RWPE1 (cell line): ENCODE measurements at regions not wholly inside any gene's neighbourhood (a gene's known extent, or its start where the extent isn't known, plus 50 kb on each side); places are given as distances from the start of the nearest gene placed in this dataset.

Source experiments
- CTCF ChIA-PET: fragments of 350-600 bp; sonication (Branson Sonifier 250); formaldehyde crosslinking; extraction: SDS; loops from one replicate; lab custom pipeline; 2021; lab: Yijun Ruan, JAX
- POLR2A ChIA-PET: fragments of 400-600 bp; formaldehyde crosslinking; extraction: SDS; loops from one replicate; lab custom pipeline; 2020; ENCODE audit warnings: antibody characterized with exemption; ENCODE audit not compliant: low non-redundant PET; lab: Yijun Ruan, JAX
- DNase-seq: peaks from one replicate; pipeline ENCODE4 v3.0.0; 2012; ENCODE audit warnings: low spot score
- H3K27ac ChIP-seq: fragments of 450-650 bp; 2 replicates; pipeline ENCODE4 v1.5.1; 2017
- TF ChIP-seq, protein P1 (sequence below): fragments of 450-650 bp; conservative IDR thresholded peaks from 2 replicates; pipeline ENCODE4 v1.5.1; 2017; ENCODE audit warnings: low read depth, mild to moderate bottlenecking

DNA sequence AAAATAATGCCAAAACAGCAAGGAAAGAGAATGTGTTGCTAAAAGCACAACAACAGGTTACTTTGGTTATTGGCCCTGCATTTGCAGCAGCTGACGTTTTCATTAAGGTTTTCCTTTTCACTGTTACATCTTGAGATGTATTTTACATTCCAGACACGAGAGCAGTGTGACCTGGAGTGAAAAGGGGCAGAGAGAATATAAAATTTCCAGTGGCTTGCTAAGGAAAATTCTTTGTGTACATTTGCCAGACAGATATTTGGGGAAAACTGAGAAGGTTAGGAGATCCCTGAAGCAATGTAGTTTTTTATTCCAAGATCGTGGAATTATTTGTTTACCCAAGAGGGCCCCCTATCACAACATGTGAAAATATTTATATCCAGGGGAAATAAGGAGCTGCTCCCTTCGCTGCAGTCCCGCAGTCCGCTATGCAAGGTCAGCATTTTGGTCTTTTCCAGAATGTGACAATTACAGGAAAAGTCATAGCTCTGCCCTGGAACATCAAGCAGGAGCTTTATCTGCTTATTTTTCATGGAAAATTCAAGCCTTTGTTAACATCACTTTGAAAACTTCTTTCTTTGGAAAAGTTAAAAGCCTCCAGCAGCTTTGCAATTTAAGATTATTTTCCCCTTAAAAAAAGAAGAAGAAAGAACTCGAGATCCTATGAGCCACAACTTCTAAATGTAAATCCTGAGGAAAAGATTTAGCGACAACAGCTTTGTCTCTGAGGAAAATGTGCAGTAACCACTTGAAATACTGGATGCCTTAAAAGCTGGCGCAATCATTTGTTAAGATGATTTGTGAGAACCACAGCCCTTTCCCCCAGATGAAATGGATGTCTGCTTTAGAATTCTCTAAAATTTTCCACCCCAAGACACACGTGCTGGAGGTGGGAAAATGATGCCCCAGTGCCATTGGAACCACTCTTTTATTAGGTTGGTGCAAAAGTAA is 256.4 kb upstream of the TPM1 start:
- ChIA-PET CTCF (interaction anchor here (0.7 to 0.8 kb wide), 3 partner anchors 44 to 502 kb away, joined by 3 to 4 read pairs (median 4); no protein-coding TSS in a partner anchor), POLR2A (no interaction called here)
- no peak overlapping the region for H3K27ac ChIP-seq
- DNase-seq = no peak
- TF ChIP-seq, protein P1, sequence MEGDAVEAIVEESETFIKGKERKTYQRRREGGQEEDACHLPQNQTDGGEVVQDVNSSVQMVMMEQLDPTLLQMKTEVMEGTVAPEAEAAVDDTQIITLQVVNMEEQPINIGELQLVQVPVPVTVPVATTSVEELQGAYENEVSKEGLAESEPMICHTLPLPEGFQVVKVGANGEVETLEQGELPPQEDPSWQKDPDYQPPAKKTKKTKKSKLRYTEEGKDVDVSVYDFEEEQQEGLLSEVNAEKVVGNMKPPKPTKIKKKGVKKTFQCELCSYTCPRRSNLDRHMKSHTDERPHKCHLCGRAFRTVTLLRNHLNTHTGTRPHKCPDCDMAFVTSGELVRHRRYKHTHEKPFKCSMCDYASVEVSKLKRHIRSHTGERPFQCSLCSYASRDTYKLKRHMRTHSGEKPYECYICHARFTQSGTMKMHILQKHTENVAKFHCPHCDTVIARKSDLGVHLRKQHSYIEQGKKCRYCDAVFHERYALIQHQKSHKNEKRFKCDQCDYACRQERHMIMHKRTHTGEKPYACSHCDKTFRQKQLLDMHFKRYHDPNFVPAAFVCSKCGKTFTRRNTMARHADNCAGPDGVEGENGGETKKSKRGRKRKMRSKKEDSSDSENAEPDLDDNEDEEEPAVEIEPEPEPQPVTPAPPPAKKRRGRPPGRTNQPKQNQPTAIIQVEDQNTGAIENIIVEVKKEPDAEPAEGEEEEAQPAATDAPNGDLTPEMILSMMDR = no peak

DNA sequence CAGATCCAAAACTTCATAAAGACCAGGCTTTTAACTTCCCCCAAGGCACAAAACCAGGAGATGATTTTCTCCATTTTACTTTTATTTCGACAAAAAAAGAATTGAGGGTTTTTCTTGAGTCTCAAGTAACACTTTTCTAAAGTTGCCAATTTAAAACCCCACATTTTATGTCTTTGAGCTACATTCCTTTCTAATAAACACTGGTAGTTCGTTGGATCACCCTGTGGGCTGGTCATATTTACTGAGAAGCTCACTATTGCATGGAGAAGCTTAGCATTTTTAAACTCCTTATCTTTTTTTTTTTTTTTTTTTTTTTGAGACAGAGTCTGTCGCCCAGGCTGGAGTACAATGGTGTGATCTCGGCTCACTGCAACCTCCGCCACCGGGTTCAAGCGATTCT is 255.1 kb upstream of the TPM1 start:
- CTCF ChIA-PET = interaction anchor here (0.6 to 0.7 kb wide), 3 partner anchors 40 to 332 kb away, joined by 3 to 7 read pairs (median 5); no protein-coding TSS in a partner anchor

DNA sequence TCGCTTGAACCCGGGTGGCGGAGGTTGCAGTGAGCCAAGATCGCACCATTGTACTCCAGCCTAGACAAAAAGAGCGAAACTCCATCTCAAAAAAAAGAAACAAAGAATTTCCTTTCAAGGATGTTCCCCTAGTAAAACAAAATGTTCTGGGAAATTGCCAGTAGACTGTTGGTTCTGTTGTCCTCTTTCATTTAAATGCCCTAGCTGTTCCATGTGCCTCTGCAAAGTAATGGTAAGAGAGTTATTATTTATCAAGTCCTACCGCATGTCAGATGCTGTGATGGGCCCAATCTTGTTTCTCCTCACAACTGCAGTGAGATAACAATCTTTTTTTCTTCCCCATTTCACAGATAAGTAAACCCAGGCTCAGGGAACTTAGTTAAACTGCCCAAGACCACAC is 254.3 kb upstream of the TPM1 start:
- no peak for DNase-seq
- TF ChIP-seq, protein P1 = no peak
- no peak overlapping the region for H3K27ac ChIP-seq
- ChIA-PET CTCF (no interaction called here), POLR2A (no interaction called here)

More for the DNA sequence above, 255.1 kb upstream of the TPM1 start:
- TF ChIP-seq, protein P1 = no peak
- POLR2A ChIA-PET = no interaction called here
- H3K27ac ChIP-seq = no peak overlapping the region
- DNase-seq = no peak

DNA sequence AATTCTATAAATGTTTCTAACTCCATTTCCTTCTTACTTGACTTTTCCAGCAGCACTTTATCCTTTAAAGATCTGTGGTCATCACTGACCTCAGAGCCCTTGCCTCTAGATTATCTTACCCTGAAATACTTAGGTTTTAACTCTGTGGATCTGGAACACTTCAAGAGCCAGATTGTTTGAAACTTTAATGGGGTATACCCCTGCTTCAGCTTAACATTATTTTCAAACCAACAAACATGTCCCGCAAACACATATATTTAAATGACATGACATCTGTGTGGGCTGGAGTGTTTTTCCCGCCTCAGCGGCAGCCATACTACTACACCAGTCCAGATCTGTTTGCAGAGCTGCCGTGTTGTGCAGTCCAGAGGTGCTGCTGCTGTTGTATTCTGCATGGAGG is 252.0 kb upstream of the TPM1 start:
- DNase-seq = no peak
- no peak overlapping the region for H3K27ac ChIP-seq
- POLR2A ChIA-PET = no interaction called here
- TF ChIP-seq, protein P1 = no peak
- CTCF ChIA-PET = no interaction called here

DNA sequence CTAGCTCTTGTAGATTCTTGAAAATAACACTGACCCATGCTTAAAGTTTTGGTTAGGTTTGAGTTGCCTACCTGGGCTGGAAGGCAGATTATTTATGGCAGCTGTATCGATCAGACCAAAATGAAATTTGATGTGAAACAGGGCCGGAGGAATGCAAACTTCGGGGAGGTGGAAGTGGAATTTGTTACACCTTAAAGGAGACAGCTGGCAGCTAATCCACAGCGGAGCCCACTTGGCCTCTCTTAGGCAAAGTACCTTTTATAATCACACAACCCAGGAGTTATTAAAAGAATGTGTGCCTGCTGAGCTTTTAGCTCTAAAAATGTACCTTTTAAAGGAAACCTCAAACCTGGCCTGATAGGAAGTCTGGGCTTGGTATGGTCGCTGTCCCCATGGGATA is 250.9 kb upstream of the TPM1 start:
- TF ChIP-seq, protein P1 = no peak
- DNase-seq = no peak
- H3K27ac ChIP-seq = no peak overlapping the region
- CTCF ChIA-PET = interaction anchor here (0.9 kb wide), 1 partner anchor 10 kb away, joined by 3 read pairs; no protein-coding TSS in a partner anchor
- POLR2A ChIA-PET = no interaction called here

DNA sequence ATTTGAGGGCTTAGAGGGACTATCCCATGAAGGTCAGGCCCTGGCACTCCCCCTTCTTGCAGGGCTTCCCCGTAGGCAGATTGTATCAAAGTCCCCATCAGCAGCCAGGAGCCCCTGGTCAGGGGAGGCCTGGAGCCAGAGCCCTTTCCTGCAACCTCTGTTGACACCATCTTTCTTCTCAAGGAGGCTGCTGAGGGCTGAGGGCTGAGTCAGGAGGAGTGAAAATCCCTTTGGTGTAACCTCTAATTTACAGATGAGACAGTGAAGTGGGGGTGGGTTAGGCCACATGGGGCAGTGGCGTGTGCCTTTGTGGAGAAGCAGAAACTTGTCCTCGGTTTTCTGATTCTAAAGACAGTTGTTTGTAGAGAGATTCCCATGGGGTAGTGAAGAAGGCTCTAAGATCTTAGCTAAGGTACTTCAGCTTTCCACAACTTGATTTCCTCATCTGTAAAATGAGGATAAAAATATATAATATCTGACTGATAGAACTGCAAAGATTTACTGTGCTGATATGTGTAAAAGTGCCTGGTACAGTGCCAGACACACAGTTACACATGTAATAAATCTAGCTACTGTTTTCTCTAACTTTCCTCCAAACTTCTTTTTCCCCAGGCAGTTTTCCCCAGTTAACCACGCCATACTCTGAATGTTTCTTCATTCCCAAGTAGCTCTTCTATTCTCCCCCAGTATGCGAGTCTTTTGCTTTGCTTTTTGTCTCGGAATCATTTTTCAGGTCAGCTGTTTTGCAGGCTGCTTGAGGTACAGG is 249.4 kb upstream of the TPM1 start:
- CTCF ChIA-PET = interaction anchor here (0.6 kb wide), 2 partner anchors 255 to 345 kb away, joined by 3 to 5 read pairs; no protein-coding TSS in a partner anchor
- POLR2A ChIA-PET = no interaction called here

More for the DNA sequence above, 249.4 kb upstream of the TPM1 start:
- DNase-seq = no peak
- no peak overlapping the region for H3K27ac ChIP-seq
- TF ChIP-seq, protein P1 = no peak
